HepG2 (cell line): ENCODE measurements at regions not wholly inside any gene's neighbourhood (a gene's known extent, or its start where the extent isn't known, plus 50 kb on each side); places are given as distances from the start of the nearest gene placed in this dataset.

Experiments used
- ATF4 ChIP-seq, 2 experiments: fragments of 450-650 bp in 1 of 2; sonication (generic) in 1 of 2; formaldehyde crosslinking; IDR thresholded peaks; 2 replicates each; pipeline versions ENCODE4 v1.5.0 to v1.8.0; 2020 to 2022; ENCODE audit warnings: mild to moderate bottlenecking in 1 of 2, missing genetic modification reagents in 1 of 2
- CBFB ChIP-seq: sonication (generic); formaldehyde crosslinking; IDR thresholded peaks from 2 replicates; pipeline ENCODE4 v1.4.0; 2020; ENCODE audit warnings: missing genetic modification reagents
- CREM ChIP-seq, 2 experiments: sonication (generic) in 1 of 2; formaldehyde crosslinking in 1 of 2; IDR thresholded peaks; 2 replicates each; pipeline versions ENCODE4 v1.4.0 to v1.6.1; 2016 to 2020; ENCODE audit warnings: antibody characterized with exemption in 1 of 2, mild to moderate bottlenecking in 1 of 2, missing genetic modification reagents in 1 of 2
- FIP1L1 ChIP-seq: fragments of 200-400 bp; formaldehyde crosslinking; IDR thresholded peaks from 2 replicates; pipeline ENCODE4 v1.6.1; 2018; ENCODE audit warnings: low read depth, mild to moderate bottlenecking, low read length, moderate library complexity, borderline replicate concordance; ENCODE audit not compliant: insufficient read depth
- FOXJ3 ChIP-seq: sonication (generic); formaldehyde crosslinking; IDR thresholded peaks from 2 replicates; pipeline ENCODE4 v1.4.0; 2020; ENCODE audit warnings: missing genetic modification reagents, mild to moderate bottlenecking, borderline replicate concordance
- HDAC2 ChIP-seq: sonication (generic); formaldehyde crosslinking; IDR thresholded peaks from 2 replicates; pipeline ENCODE4 v1.4.0; 2020; ENCODE audit warnings: missing genetic modification reagents
- HNRNPL ChIP-seq: fragments of 200-400 bp; formaldehyde crosslinking; IDR thresholded peaks from 2 replicates; pipeline ENCODE4 v1.6.1; 2017; ENCODE audit warnings: mild to moderate bottlenecking, low read depth, low read length
- KLF9 ChIP-seq: IDR thresholded peaks from 2 replicates; pipeline ENCODE4 v1.6.1; 2016; ENCODE audit warnings: low read depth
- NFKB2 ChIP-seq: sonication (generic); formaldehyde crosslinking; IDR thresholded peaks from 2 replicates; pipeline ENCODE4 v1.4.0; 2020; ENCODE audit warnings: missing genetic modification reagents, borderline replicate concordance
- NR2F1 ChIP-seq, 2 experiments: fragments of 450-650 bp in 1 of 2; formaldehyde crosslinking in 1 of 2; IDR thresholded peaks; 2 replicates each; pipeline versions ENCODE4 v1.5.0 to v1.6.1; 2016 to 2020; ENCODE audit warnings: mild to moderate bottlenecking in 1 of 2, missing compliant biosample characterization in 1 of 2, missing genetic modification reagents in 1 of 2, moderate library complexity in 1 of 2
- PBX3 ChIP-seq: sonication (generic); formaldehyde crosslinking; IDR thresholded peaks from 2 replicates; pipeline ENCODE4 v1.8.1; 2023; ENCODE audit warnings: missing genetic modification reagents, inconsistent platforms, borderline replicate concordance
- RAD51 ChIP-seq: fragments of 450-650 bp; IDR thresholded peaks from 2 replicates; pipeline ENCODE4 v1.6.1; 2016; ENCODE audit warnings: borderline replicate concordance
- RARG ChIP-seq: sonication (generic); formaldehyde crosslinking; IDR thresholded peaks from 2 replicates; pipeline ENCODE4 v1.4.0; 2020; ENCODE audit warnings: low read depth, mild to moderate bottlenecking, missing genetic modification reagents
- RBFOX2 ChIP-seq: fragments of 200-400 bp; formaldehyde crosslinking; IDR thresholded peaks from 2 replicates; pipeline ENCODE4 v1.6.1; 2017; ENCODE audit warnings: low read depth, mild to moderate bottlenecking, low read length
- RBM39 ChIP-seq: fragments of 200-400 bp; formaldehyde crosslinking; IDR thresholded peaks from one replicate; pipeline ENCODE4 v1.6.1; 2018; ENCODE audit warnings: antibody characterized with exemption, mild to moderate bottlenecking, low read depth, low read length; ENCODE audit not compliant: poor library complexity, severe bottlenecking
- RNF219 ChIP-seq: sonication (generic); formaldehyde crosslinking; IDR thresholded peaks from 2 replicates; pipeline ENCODE4 v1.5.0; 2020; ENCODE audit warnings: mild to moderate bottlenecking, missing genetic modification reagents
- SP5 ChIP-seq: IDR thresholded peaks from 2 replicates; pipeline ENCODE4 v1.6.1; 2016; ENCODE audit warnings: low read depth, borderline replicate concordance
- SUZ12 ChIP-seq: fragments of 150-350 bp; IDR thresholded peaks from 2 replicates; pipeline ENCODE4 v1.6.1; 2014; ENCODE audit warnings: low read depth, low read length
- UBTF ChIP-seq: sonication (generic); formaldehyde crosslinking; IDR thresholded peaks from 2 replicates; pipeline ENCODE4 v1.4.0; 2020; ENCODE audit warnings: mild to moderate bottlenecking, missing genetic modification reagents
- ZNF3 ChIP-seq: IDR thresholded peaks from 2 replicates; pipeline ENCODE4 v1.7.0; 2017; ENCODE audit warnings: inconsistent platforms
- ZNF34 ChIP-seq: sonication (generic); formaldehyde crosslinking; IDR thresholded peaks from 2 replicates; pipeline ENCODE4 v1.4.0; 2020; ENCODE audit warnings: mild to moderate bottlenecking, missing genetic modification reagents, borderline replicate concordance
- ZNF430 ChIP-seq: sonication (generic); formaldehyde crosslinking; IDR thresholded peaks from 2 replicates; pipeline ENCODE4 v1.9.0; 2021; ENCODE audit warnings: mild to moderate bottlenecking, missing genetic modification reagents
- ZNF883 ChIP-seq: sonication (generic); formaldehyde crosslinking; IDR thresholded peaks from 2 replicates; pipeline ENCODE4 v1.5.1; 2020; ENCODE audit warnings: mild to moderate bottlenecking, missing genetic modification reagents; ENCODE audit errors: not compliant biosample characterization

GRCh38 chr21:43299441-43300277, 127.3 kb downstream of the SIK1 start (continued):
- TF ChIP-seq ZNF34 (CRISPR knock-in tag) = peak; percentile 35; the same call in 1 of the 2 replicates
- no peak for TF ChIP-seq FIP1L1
- no peak for TF ChIP-seq SUZ12
- TF ChIP-seq PBX3 (CRISPR knock-in tag) = no peak
- no peak for TF ChIP-seq ZNF3 (CRISPR knock-in tag)
- no peak for TF ChIP-seq KLF9 (CRISPR knock-in tag)
- no peak for TF ChIP-seq RAD51
- TF ChIP-seq HNRNPL = no peak
- TF ChIP-seq NFKB2 (CRISPR knock-in tag) = peak; percentile 17; the same call in 1 of the 2 replicates
- peak in 1 of 2 experiments; percentile 74; a peak in 2 of 4 replicates for TF ChIP-seq ATF4 (CRISPR knock-in tag; IDR thresholded peaks at IDR 0.05)
- TF ChIP-seq RBM39 = no peak
- TF ChIP-seq SP5 (CRISPR knock-in tag) = 0 out of 2 replicates have a peak, but pooled peaks have one; percentile 31
- TF ChIP-seq CBFB (CRISPR knock-in tag) = no peak
- no peak for TF ChIP-seq RARG (CRISPR knock-in tag)
- TF ChIP-seq ZNF883 (CRISPR knock-in tag) = no peak
- peak; percentile 29 to 72; a peak in 1 of 4 replicates for TF ChIP-seq NR2F1 (CRISPR knock-in tag; IDR thresholded peaks at IDR 0.05)
- TF ChIP-seq FOXJ3 (CRISPR knock-in tag) = peak; percentile 78; the same call in 1 of the 2 replicates
- TF ChIP-seq UBTF (CRISPR knock-in tag) = no peak; the same call in 1 of the 2 replicates
- peak; percentile 65; the same call in 1 of the 2 replicates for TF ChIP-seq ZNF430 (CRISPR knock-in tag)
- TF ChIP-seq RBFOX2 = no peak
- no peak for TF ChIP-seq RNF219
- TF ChIP-seq HDAC2 (CRISPR knock-in tag) = peak; percentile 87
- TF ChIP-seq CREM (IDR thresholded peaks at IDR 0.05) = peak; percentile 54; the same call in 1 of the 2 replicates
- TF ChIP-seq CREM (CRISPR knock-in tag; IDR thresholded peaks at IDR 0.05) = no peak
